Hepatocyte (in vitro differentiated cells): ENCODE measurements at regions not wholly inside any gene's neighbourhood (a gene's known extent, or its start where the extent isn't known, plus 50 kb on each side); places are given as distances from the start of the nearest gene placed in this dataset.

ENCODE experiments used
- CTCF ChIP-seq: fragments of 200-600 bp; sonication (generic); IDR thresholded peaks from 2 replicates; pipeline ENCODE4 v1.5.1; 2016; ENCODE audit warnings: antibody characterized with exemption, mild to moderate bottlenecking; ENCODE audit not compliant: poor library complexity
- EZH2 ChIP-seq: fragments of 200-600 bp; sonication (generic); IDR thresholded peaks from 2 replicates; pipeline ENCODE4 v1.6.1; 2016; ENCODE audit warnings: antibody characterized with exemption, mild to moderate bottlenecking, borderline replicate concordance
- EZH2phosphoT487 ChIP-seq: fragments of 200-600 bp; sonication (generic); IDR thresholded peaks from one replicate; pipeline ENCODE4 v1.6.1; 2018; ENCODE audit warnings: antibody characterized with exemption, mild to moderate bottlenecking, low read depth, moderate library complexity; ENCODE audit not compliant: unreplicated experiment, severe bottlenecking

- TF ChIP-seq EZH2phosphoT487 = no peak
- TF ChIP-seq CTCF = no peak
- TF ChIP-seq EZH2 = no peak
Observed at GRCh38 chr13:76552041-76552772, 334.0 kb downstream of the KCTD12 start.
